OCI-LY7 (cell line): ENCODE measurements at regions not wholly inside any gene's neighbourhood (a gene's known extent, or its start where the extent isn't known, plus 50 kb on each side); places are given as distances from the start of the nearest gene placed in this dataset.

ENCODE experiments used
- BruUV-seq: library from RNA; stranded (reverse); fragments of 400-500 nt; replicated peaks from 2 replicates; lab custom pipeline; 2021; lab: Mats Ljungman, UMichigan
- CTCF ChIA-PET: fragments of 300-600 bp; sonication (Branson Sonifier 250); formaldehyde crosslinking; loops from one replicate; lab custom pipeline; 2022; ENCODE audit warnings: antibody characterized with exemption; ENCODE audit not compliant: unreplicated experiment; lab: Charles Lee
- POLR2A ChIA-PET: fragments of 300-600 bp; sonication (Branson Sonifier 250); formaldehyde crosslinking; loops from one replicate; lab custom pipeline; 2022; ENCODE audit warnings: antibody characterized with exemption; lab: Charles Lee
- DNase-seq: peaks from one replicate; pipeline ENCODE4 v3.0.0-alpha.2; 2015; ENCODE audit warnings: low spot score
- H2AFZ ChIP-seq: fragments of 200-600 bp; sonication (generic), shearing (Covaris generic); 2 replicates; pipeline ENCODE4 v1.6.1; 2014; ENCODE audit warnings: mild to moderate bottlenecking, antibody characterized with exemption, low read length, moderate library complexity
- H3K27ac ChIP-seq: fragments of 200-600 bp; sonication (generic); 2 replicates; pipeline ENCODE4 v1.5.1; 2014; ENCODE audit warnings: mixed run types, low read depth, mild to moderate bottlenecking, moderate library complexity, low read length, inconsistent platforms; ENCODE audit not compliant: poor library complexity, severe bottlenecking
- H3K36me3 ChIP-seq: fragments of 200-600 bp; sonication (generic); 2 replicates; pipeline ENCODE4 v1.6.1; 2014; ENCODE audit warnings: mild to moderate bottlenecking, antibody characterized with exemption, low read length, moderate library complexity, mixed read lengths; ENCODE audit not compliant: insufficient read depth
- H3K4me1 ChIP-seq: fragments of 200-600 bp; sonication (generic); 2 replicates; pipeline ENCODE4 v1.5.1; 2014; ENCODE audit warnings: mild to moderate bottlenecking, low read length; ENCODE audit not compliant: insufficient read depth, poor library complexity, severe bottlenecking
- H3K4me2 ChIP-seq: fragments of 200-600 bp; sonication (generic); 2 replicates; pipeline ENCODE4 v1.6.1; 2014; ENCODE audit warnings: mild to moderate bottlenecking, low read length
- H3K4me3 ChIP-seq: fragments of 200-600 bp; sonication (generic); 2 replicates; pipeline ENCODE4 v1.5.1; 2014; ENCODE audit warnings: mild to moderate bottlenecking, low read depth, low read length; ENCODE audit not compliant: poor library complexity, severe bottlenecking
- H3K79me2 ChIP-seq: fragments of 200-600 bp; sonication (generic); 2 replicates; pipeline ENCODE4 v1.6.1; 2016; ENCODE audit warnings: low read depth, mild to moderate bottlenecking, low read length, moderate library complexity, mixed read lengths; ENCODE audit not compliant: insufficient read depth
- H3K9me2 ChIP-seq: fragments of 200-600 bp; sonication (generic); 2 replicates; pipeline ENCODE4 v1.6.1; 2016; ENCODE audit warnings: mild to moderate bottlenecking, low read length, mixed read lengths; ENCODE audit not compliant: insufficient read depth
- H3K9me3 ChIP-seq: fragments of 200-600 bp; sonication (generic); 2 replicates; pipeline ENCODE4 v1.6.1; 2014; ENCODE audit warnings: mild to moderate bottlenecking, mixed run types, low read length, mixed read lengths
- H4K20me1 ChIP-seq: fragments of 200-600 bp; sonication (generic); 2 replicates; pipeline ENCODE4 v1.6.1; 2014; ENCODE audit warnings: mild to moderate bottlenecking, antibody characterized with exemption, low read length, moderate library complexity, mixed read lengths; ENCODE audit not compliant: insufficient read depth
- EZH2phosphoT487 ChIP-seq: fragments of 200-600 bp; sonication (generic); IDR thresholded peaks from 2 replicates; pipeline ENCODE4 v1.6.1; 2018; ENCODE audit warnings: low read depth, borderline replicate concordance, mild to moderate bottlenecking, mixed run types, antibody characterized with exemption, low read length, moderate library complexity, mixed read lengths
- intact Hi-C: fragments of 100-400 bp; cut with micrococcal nuclease; formaldehyde crosslinking; loops from one replicate; pipeline ENCODE4 v1.10.0; 2022; ENCODE audit not compliant: unreplicated experiment
- TF ChIP-seq, protein P1 (sequence below): fragments of 200-600 bp; sonication (generic); conservative IDR thresholded peaks from 2 replicates; pipeline ENCODE4 v1.5.1; 2014; ENCODE audit warnings: mild to moderate bottlenecking, antibody characterized with exemption, low read length, moderate library complexity, mixed read lengths

DNA sequence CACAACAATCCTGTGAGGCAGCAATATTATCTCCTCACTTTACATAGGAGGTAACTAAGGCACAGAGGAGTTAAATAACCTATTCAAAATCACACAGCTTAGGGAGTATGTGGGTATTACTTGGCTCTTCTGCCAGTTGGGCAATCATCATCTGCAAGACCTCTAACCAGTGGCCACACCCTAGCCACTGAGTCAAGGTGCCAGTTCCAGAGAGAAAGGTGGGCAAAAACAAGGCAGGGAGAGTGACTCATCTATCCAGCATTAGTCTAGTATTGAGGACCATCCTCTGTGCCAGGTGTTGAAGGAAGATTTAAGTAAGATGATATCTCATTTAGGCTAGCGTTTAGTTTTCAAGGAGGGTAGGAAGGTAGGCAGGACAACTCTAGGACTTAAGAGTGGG lies 113.9 kb upstream of the EOLA2 start:
- H3K27ac ChIP-seq = no peak overlapping the region
- no peaks in the 10 kb centered on the region for H3K9me3 ChIP-seq
- no peaks in the 10 kb centered on the region for H3K4me1 ChIP-seq
- no peaks in the 10 kb centered on the region for H3K79me2 ChIP-seq
- BruUV-seq = no TSS peak
- intact Hi-C loops = no loop called here
- DNase-seq = no peak
- H3K36me3 ChIP-seq = no peaks in the 10 kb centered on the region
- no peak overlapping the region for H2AFZ ChIP-seq
- no peaks in the 10 kb centered on the region for H4K20me1 ChIP-seq
- H3K4me2 ChIP-seq = no peak overlapping the region
- ChIA-PET POLR2A (no interaction called here), CTCF (no interaction called here)
- no peaks in the 10 kb centered on the region for H3K9me2 ChIP-seq
- TF ChIP-seq EZH2phosphoT487 = no peak
- TF ChIP-seq, protein P1, sequence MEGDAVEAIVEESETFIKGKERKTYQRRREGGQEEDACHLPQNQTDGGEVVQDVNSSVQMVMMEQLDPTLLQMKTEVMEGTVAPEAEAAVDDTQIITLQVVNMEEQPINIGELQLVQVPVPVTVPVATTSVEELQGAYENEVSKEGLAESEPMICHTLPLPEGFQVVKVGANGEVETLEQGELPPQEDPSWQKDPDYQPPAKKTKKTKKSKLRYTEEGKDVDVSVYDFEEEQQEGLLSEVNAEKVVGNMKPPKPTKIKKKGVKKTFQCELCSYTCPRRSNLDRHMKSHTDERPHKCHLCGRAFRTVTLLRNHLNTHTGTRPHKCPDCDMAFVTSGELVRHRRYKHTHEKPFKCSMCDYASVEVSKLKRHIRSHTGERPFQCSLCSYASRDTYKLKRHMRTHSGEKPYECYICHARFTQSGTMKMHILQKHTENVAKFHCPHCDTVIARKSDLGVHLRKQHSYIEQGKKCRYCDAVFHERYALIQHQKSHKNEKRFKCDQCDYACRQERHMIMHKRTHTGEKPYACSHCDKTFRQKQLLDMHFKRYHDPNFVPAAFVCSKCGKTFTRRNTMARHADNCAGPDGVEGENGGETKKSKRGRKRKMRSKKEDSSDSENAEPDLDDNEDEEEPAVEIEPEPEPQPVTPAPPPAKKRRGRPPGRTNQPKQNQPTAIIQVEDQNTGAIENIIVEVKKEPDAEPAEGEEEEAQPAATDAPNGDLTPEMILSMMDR = no peak
- H3K4me3 ChIP-seq = no peak overlapping the region

DNA sequence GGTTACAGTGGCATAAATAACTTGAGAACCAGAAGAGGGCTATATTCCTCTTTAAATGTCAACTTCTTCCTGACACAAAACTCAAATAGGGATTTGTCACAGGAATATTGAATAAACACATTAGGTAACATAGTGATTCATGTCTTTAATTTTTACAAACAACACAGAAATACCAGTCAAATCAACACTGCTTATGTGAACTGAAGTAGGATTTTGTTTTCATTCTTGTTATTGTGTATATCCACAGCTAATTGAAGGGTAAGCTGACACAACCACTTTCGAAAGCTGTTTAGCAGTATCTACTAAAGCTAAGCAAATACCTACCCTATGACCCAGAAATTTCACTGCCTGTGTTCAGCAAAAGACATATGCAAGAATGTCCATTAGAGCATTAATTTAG lies 120.4 kb upstream of the EOLA2 start:
- CTCF ChIA-PET = no interaction called here
- Histone ChIP-seq H3K79me2 (no peaks in the 10 kb centered on the region), H3K9me3 (no peaks in the 10 kb centered on the region), H4K20me1 (no peaks in the 10 kb centered on the region), H3K4me2 (no peak overlapping the region), H3K4me3 (no peak overlapping the region), H3K27ac (no peak overlapping the region), H3K9me2 (no peaks in the 10 kb centered on the region), H3K36me3 (no peaks in the 10 kb centered on the region), H3K4me1 (no peaks in the 10 kb centered on the region), H2AFZ (no peak overlapping the region)
- DNase-seq = no peak
- TF ChIP-seq, protein P1 = no peak
- no peak for TF ChIP-seq EZH2phosphoT487
- intact Hi-C loops = no loop called here
- no TSS peak for BruUV-seq
- POLR2A ChIA-PET = no interaction called here

DNA sequence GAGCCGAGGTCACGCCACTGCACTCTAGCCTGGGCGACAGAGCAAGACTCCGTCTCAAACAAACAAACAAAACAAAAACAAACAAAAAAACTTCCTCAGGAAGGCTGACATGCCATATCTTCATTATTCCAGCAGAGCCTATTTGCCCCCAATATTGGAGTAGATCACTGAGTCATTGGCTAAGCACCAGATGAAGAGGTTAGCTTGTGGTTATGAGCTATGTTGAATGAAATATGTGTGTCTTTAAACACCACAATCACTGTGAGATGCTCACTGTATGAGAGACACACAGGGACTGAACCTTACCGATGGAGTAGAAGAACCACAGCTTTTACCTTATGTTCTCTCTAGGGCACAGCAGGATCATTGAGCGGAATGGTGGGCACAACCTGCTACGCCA lies 122.1 kb upstream of the EOLA2 start:
- intact Hi-C loops = no loop called here
- no TSS peak for BruUV-seq
- H2AFZ ChIP-seq = no peak overlapping the region
- no peaks in the 10 kb centered on the region for H3K4me1 ChIP-seq
- no peak overlapping the region for H3K4me2 ChIP-seq
- POLR2A ChIA-PET = no interaction called here
- H3K9me3 ChIP-seq = no peaks in the 10 kb centered on the region
- H3K79me2 ChIP-seq = no peaks in the 10 kb centered on the region
- no peak for DNase-seq
- no peak overlapping the region for H3K4me3 ChIP-seq
- TF ChIP-seq, protein P1 = no peak
- no peak for TF ChIP-seq EZH2phosphoT487
- H3K36me3 ChIP-seq = no peaks in the 10 kb centered on the region
- CTCF ChIA-PET = no interaction called here
- H4K20me1 ChIP-seq = no peaks in the 10 kb centered on the region
- no peak overlapping the region for H3K27ac ChIP-seq
- H3K9me2 ChIP-seq = no peaks in the 10 kb centered on the region
